Jurkat, Clone E6-1 (cell line): ENCODE measurements at regions not wholly inside any gene's neighbourhood (a gene's known extent, or its start where the extent isn't known, plus 50 kb on each side); places are given as distances from the start of the nearest gene placed in this dataset.

Experiments
- DNase-seq: peaks from one replicate; pipeline ENCODE4 v3.0.0-alpha.2; 2011; ENCODE audit warnings: low read depth, low spot score
- H3K4me3 ChIP-seq: 2 replicates; pipeline ENCODE4 v1.5.1; 2011; ENCODE audit warnings: mild to moderate bottlenecking, low read length, control low read depth, moderate library complexity

DNA sequence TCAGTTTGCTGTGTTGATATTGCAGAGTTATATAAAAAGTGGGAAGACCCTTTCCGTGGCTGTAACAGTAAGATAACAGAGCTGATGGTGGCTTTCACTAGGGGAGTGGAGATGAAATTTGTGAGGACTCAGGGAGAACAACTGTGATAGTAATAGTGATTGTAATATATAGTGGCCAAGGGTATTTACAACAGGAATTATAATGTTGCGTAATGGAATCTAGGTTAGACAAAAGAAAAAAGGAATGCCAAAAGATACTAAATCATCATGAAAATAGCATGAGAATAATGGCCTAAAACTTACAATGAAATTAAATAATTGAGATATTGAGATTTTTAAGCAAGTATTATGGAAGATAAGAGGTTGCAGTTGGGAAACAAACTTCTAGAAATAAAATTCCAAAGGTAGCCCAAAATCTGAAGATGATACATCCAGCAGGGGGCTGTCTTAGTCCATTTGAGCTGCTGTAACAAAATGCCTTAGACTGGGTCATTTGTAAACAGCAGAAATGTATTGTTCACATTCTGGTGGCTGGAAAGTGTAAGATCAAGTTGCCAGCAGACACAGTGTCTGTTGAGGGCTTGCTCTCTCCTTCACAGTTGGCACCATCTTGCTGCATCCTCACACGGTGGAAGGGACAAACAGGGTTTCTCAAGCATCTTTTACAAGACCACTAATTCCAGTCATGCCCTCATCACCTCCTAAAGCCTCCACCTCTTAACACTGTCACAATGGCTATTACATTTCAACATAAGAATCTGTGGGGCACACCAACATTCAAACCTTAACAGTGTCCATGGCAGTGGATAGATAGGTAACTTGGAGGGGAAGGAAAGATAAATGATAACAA is 711.2 kb downstream of the MRPL39 start:
- no peak overlapping the region for H3K4me3 ChIP-seq
- DNase-seq, result no peak

DNA sequence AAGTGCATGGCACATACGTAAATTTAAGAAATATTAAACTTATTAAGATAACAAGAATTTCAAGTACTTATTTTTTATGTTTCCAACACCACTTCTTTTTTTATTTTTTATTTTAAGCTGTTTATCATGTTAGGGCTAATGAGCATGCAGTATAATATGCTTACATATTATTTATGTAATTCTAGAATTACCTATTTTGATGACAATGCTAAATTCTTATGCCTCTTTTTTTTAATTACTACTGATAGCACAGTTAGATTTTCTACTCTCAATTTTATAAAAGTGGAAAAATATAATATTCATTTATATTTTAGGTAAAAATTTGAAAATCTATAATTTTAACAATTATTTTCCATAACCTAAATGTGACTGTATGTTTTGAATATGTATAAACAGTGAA is 713.0 kb downstream of the MRPL39 start:
- no peak for DNase-seq
- H3K4me3 ChIP-seq, result no peak overlapping the region

GRCh38 chr21:24890021-24890420 is 717.3 kb downstream of the MRPL39 start:
- H3K4me3 ChIP-seq, result no peak overlapping the region

DNA sequence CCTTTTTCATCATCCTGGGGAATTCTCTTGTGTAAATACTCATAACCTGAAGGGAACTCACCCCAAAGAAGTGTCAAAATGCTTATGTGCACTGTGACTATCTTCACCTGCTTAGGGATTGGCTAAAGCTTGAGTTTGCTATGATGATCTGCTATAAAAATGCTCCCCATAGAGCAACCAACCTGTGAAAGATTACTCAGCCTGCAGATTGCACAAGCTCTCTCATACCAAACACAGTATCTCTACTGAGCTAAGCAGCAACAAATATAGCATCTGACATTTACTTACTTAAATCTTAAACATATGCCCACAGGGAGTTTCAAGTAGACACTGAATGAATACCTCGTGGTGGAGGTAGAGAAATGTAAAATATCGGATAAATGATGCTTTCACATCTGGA is 725.8 kb downstream of the MRPL39 start:
- no peak for DNase-seq
- no peak overlapping the region for H3K4me3 ChIP-seq

More at GRCh38 chr21:24890021-24890420, 717.3 kb downstream of the MRPL39 start:
- DNase-seq, result no peak

DNA sequence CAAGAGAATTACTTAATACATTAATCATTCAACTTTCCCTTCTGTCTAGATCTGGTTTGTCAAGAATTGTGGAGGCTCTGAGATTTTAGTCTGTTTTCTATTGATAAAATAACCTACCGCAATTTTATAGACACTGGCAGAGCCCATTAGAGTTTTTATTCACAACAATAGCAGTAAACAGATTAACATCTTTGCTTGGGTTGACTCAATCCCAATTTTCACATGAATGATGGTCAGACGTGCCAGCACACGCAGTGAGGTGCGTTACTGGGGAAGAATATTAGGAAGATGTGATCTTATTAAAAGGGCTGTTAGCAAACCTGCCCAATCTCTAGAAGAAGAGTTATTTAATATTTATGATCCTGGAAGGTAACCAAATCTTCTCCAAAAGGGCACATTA is 736.6 kb downstream of the MRPL39 start:
- no peak for DNase-seq
- no peak overlapping the region for H3K4me3 ChIP-seq

- no peak for DNase-seq
- no peak overlapping the region for H3K4me3 ChIP-seq
These were observed 737.4 kb downstream of the MRPL39 start for GRCh38 chr21:24869862-24870261.

DNA sequence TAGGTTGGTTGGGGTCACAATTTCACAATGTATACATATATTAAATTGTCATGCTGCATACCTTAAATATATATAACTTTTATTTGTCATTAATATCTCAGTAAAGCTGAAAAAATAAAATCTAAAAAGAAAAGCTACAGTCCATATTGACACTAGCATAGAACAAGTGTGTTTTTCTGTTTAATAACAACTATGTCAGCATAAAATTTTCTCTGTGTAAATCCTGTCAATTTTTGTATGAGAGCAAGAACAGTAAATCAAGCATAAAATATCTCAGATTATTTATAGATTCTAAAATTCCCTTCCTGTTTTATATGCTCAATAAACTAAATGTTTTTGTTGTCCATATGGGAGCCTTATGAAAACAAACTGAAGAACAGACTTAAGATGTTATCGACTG is 739.2 kb downstream of the MRPL39 start:
- no peak overlapping the region for H3K4me3 ChIP-seq
- DNase-seq, result no peak

DNA sequence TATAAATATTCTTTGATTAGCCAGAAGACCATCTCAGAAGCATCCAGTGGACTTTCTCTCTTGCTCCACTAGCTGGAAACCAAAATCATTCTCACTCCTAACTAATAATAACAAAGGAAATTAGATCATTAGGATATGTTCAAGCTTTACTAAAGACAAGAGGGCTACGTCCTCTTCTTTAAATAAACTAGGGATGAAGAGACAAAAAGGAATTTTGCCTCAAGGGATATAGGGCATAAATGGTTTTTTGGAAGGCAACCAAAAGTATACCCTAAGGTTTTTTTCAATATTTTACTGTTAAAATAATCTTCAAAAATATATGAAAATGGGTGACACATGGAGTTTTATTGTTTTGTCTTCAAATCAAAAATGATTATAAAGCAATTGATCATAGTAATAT is 745.8 kb downstream of the MRPL39 start:
- no peak for DNase-seq
- no peak overlapping the region for H3K4me3 ChIP-seq

- no peak overlapping the region for H3K4me3 ChIP-seq
- DNase-seq, result no peak
These were observed 751.0 kb downstream of the MRPL39 start for GRCh38 chr21:24856326-24856725.

GRCh38 chr21:24852610-24853195 is 754.6 kb downstream of the MRPL39 start:
- no peak overlapping the region for H3K4me3 ChIP-seq
- DNase-seq, result no peak

- no peak for DNase-seq
- H3K4me3 ChIP-seq, result no peak overlapping the region
These were observed 757.2 kb downstream of the MRPL39 start for GRCh38 chr21:24850121-24850520.

DNA sequence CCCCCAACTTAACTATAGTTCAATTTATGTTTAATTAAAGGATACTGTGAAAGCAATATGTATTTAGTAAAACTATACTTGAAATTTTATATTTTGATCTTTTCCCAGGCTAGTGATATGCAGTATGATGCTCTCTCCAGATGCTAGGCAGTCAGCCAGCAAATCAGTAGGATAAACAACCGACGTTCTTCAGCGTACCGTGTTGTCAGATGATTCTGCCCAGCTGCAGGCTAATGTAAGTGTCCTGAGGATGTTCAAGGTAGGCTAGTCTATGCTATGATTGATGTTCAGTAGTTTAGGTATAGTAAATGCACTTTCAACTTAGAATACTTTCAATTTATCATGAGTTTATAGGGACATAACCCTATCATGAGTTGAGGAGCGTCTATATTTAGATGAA is 762.6 kb downstream of the MRPL39 start:
- DNase-seq, result no peak
- H3K4me3 ChIP-seq, result no peak overlapping the region

GRCh38 chr21:24840287-24840686 is 767.0 kb downstream of the MRPL39 start:
- no peak overlapping the region for H3K4me3 ChIP-seq
- no peak for DNase-seq

DNA sequence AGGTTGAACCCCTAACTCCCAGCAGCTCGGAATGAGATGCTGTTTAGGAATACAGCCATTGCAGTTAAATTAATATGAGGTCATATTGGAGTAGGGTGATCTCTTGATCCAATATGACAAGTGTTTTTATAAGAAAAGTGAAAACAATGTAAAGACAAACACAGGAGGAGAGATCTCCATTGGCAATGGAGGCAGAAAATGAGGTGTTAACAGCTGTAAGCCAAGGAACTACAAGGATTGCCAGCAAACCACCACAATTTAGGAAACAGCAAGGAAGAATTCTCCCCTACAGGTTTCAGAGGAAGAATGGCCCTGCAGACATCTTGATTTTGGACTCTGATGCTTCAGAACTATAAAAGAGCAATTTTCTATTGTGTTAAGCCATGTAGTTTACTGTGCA is 774.3 kb downstream of the MRPL39 start:
- H3K4me3 ChIP-seq, result no peak overlapping the region
- DNase-seq, result no peak

GRCh38 chr21:24829397-24829796 is 777.9 kb downstream of the MRPL39 start:
- H3K4me3 ChIP-seq, result no peak overlapping the region
- DNase-seq, result no peak

- DNase-seq, result no peak
These were observed 780.5 kb downstream of the MRPL39 start for GRCh38 chr21:24826822-24827221.

GRCh38 chr21:24825348-24825747 is 781.9 kb downstream of the MRPL39 start:
- DNase-seq, result no peak
- no peak overlapping the region for H3K4me3 ChIP-seq

More at GRCh38 chr21:24826822-24827221, 780.5 kb downstream of the MRPL39 start:
- no peak overlapping the region for H3K4me3 ChIP-seq

DNA sequence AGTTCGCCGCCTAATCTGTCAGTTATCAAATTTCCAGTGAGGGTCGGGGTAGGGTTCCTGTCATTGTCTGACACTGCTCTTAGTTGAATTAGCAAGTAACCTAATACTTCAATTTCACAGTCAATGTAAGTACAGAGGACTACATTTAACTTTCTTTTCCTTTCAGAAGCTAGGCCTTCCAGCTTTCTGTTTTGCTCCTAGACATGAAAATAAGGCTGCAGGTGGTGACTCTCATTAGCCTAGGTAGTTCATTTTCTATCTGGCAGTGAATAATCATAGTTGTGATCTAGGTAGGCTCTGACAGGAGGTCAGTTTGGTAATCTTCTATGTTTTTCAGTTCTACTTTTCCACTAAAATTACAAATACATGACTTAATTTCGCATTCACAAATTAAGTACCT is 783.1 kb downstream of the MRPL39 start:
- no peak overlapping the region for H3K4me3 ChIP-seq
- no peak for DNase-seq

GRCh38 chr21:24823247-24823646 is 784.0 kb downstream of the MRPL39 start:
- H3K4me3 ChIP-seq, result no peak overlapping the region
- DNase-seq, result no peak

GRCh38 chr21:24785033-24785432 is 822.2 kb downstream of the MRPL39 start:
- H3K4me3 ChIP-seq, result no peak overlapping the region
- no peak for DNase-seq

DNA sequence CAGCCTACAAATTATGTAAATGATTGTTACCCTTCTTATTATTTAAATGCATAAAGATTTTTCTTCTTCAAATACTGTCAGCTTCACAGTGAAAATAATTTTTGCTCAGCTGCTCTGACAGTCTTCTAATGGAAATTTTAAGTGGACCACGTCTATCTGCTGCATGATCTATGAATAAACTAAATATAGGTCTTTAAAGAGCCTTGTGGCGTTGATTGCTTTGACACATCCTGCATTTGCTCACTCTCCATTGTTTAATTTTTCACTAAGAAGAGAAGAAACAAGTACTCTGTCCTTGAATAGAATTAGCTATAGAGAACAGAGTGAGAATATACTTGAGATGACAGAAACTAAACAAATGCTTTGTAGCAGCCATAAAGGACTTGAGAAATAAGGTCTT is 826.1 kb downstream of the MRPL39 start:
- DNase-seq, result no peak
- no peak overlapping the region for H3K4me3 ChIP-seq
